ENCODE measurements at regions not wholly inside any gene's neighbourhood (a gene's known extent, or its start where the extent isn't known, plus 50 kb on each side); places are given as distances from the start of the nearest gene placed in this dataset.

- TF ChIP-seq, protein P1, sequence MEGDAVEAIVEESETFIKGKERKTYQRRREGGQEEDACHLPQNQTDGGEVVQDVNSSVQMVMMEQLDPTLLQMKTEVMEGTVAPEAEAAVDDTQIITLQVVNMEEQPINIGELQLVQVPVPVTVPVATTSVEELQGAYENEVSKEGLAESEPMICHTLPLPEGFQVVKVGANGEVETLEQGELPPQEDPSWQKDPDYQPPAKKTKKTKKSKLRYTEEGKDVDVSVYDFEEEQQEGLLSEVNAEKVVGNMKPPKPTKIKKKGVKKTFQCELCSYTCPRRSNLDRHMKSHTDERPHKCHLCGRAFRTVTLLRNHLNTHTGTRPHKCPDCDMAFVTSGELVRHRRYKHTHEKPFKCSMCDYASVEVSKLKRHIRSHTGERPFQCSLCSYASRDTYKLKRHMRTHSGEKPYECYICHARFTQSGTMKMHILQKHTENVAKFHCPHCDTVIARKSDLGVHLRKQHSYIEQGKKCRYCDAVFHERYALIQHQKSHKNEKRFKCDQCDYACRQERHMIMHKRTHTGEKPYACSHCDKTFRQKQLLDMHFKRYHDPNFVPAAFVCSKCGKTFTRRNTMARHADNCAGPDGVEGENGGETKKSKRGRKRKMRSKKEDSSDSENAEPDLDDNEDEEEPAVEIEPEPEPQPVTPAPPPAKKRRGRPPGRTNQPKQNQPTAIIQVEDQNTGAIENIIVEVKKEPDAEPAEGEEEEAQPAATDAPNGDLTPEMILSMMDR (conservative IDR thresholded peaks at IDR 0.05; ENCODE audit: low read depth, low read length): no peak
- TF ChIP-seq EZH2 (IDR thresholded peaks at IDR 0.05; ENCODE audit: borderline replicate concordance, low read depth, low read length, poor library complexity, severe bottlenecking): no peak
Measured at GRCh38 chr7:155919391-155920067, 107.3 kb upstream of the SHH start.
